NT2/D1 (cell line): ENCODE measurements at regions not wholly inside any gene's neighbourhood (a gene's known extent, or its start where the extent isn't known, plus 50 kb on each side); places are given as distances from the start of the nearest gene placed in this dataset.

ENCODE experiments used
- DNase-seq: peaks from one replicate; pipeline ENCODE4 v3.0.0-alpha.2; 2011; ENCODE audit warnings: low read depth, low spot score
- H3K27me3 ChIP-seq: 2 replicates; pipeline ENCODE4 v1.6.0; 2011; ENCODE audit warnings: mild to moderate bottlenecking; ENCODE audit not compliant: insufficient read length, insufficient read depth
- H3K36me3 ChIP-seq: 2 replicates; pipeline ENCODE4 v1.6.1; 2011; ENCODE audit warnings: mild to moderate bottlenecking, low read length, mixed read lengths; ENCODE audit not compliant: insufficient read depth, insufficient read length
- H3K4me1 ChIP-seq: 2 replicates; pipeline ENCODE4 v1.5.1; 2011; ENCODE audit not compliant: insufficient read depth, insufficient read length
- H3K4me3 ChIP-seq: 2 replicates; pipeline ENCODE4 v1.5.1; 2011; ENCODE audit warnings: low read depth; ENCODE audit not compliant: insufficient read length
- H3K9ac ChIP-seq: 2 replicates; pipeline ENCODE4 v1.6.0; 2011; ENCODE audit warnings: low read depth; ENCODE audit not compliant: insufficient read length
- H3K9me3 ChIP-seq: 2 replicates; pipeline ENCODE4 v1.5.1; 2011; ENCODE audit warnings: mild to moderate bottlenecking, low read length; ENCODE audit not compliant: insufficient read depth
- SUZ12 ChIP-seq: IDR thresholded peaks from 2 replicates; pipeline ENCODE4 v1.6.1; 2011; ENCODE audit not compliant: insufficient read length, insufficient read depth; ENCODE audit errors: extremely low read depth
- YY1 ChIP-seq: IDR thresholded peaks from 2 replicates; pipeline ENCODE4 v1.6.1; 2011; ENCODE audit not compliant: insufficient read length, insufficient read depth
- ZNF274 ChIP-seq: IDR thresholded peaks from 2 replicates; pipeline ENCODE4 v1.6.1; 2011; ENCODE audit warnings: mild to moderate bottlenecking, low read depth, low read length

DNA sequence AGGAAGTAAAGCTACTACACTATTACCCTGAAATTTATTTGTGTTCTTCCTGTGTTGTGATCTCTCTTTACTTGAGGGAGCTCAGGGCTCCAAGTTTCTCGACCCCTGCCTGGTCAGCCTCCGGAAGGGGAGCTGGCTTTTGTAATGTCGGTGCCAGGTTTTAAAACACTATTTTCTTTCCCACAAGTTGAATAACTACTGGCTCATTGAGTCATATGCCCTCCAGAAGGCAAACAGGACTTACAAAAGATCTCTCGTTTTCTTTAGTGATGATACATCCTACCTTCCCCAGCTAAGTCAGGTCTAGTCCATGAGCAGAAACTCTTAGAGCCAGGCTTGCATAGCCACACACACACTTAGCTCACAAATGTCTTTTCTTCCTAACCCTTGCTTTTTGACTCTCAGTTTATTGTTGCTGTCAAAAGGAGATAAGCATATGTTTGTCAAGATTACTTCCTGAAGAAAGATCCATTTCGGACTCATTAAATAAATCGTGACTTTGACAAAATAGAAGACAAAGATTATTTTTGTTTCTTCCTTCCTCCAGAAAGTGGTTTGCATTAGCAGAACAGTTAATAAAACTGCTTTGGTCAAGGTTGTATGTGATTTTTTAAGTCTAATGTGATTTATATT, 209.8 kb upstream of the FLRT2 start:
- Histone ChIP-seq H3K4me3 (no peak overlapping the region), H3K4me1 (no peaks in the 10 kb centered on the region), H3K27me3 (no peaks in the 10 kb centered on the region), H3K9me3 (peaks cover 8% of the 10 kb centered on the region; the same call in 1 of the 2 replicates), H3K9ac (no peak overlapping the region), H3K36me3 (no peaks in the 10 kb centered on the region)
- TF ChIP-seq ZNF274, result no peak
- TF ChIP-seq YY1, result no peak
- TF ChIP-seq SUZ12, result no peak
- no peak for DNase-seq

DNA sequence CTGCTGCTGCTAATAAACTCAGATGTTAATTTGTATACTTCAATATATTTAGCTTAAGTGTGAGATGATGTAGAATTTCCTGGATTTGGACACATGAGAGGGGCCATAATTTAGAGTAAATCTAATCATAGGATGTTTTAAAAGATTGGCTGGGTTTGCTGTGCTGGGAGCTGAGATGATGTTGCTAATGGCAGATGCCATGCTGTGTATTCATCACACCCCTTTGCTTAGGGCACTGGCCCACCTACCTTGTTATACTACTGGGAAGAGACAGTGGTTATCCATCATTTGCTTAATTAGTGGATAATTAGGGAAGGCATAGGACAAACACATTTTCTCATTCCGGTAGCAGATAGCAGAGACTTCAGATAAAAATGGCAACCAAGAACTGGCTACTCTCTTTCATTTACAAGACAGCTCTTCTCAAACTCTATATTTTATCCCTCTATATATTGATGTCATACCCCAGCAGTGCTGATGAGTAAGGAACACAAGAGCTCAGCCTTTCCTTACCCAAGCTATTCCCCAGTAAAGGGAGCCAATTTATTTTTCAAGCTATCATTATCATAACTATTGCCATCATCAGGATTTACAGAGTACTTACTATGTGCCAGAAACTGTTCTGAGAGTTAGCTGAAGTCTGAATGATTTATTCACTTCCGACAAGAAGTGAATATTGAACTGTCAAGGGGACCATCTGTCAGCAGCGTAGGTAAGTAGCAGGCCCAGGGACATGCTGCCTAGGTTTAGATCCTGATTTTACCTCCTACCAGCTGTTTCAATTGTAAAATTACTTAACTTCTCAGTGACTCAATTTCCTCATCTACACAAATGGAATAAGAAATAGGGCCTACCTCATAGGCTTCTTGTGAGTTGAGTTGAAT, 204.6 kb upstream of the FLRT2 start:
- no peak for DNase-seq
- H3K9me3 ChIP-seq, result peaks cover 8% of the 10 kb centered on the region; the same call in 1 of the 2 replicates
- no peaks in the 10 kb centered on the region for H3K4me1 ChIP-seq
- no peak overlapping the region for H3K4me3 ChIP-seq
- H3K27me3 ChIP-seq, result no peaks in the 10 kb centered on the region
- no peak overlapping the region for H3K9ac ChIP-seq
- TF ChIP-seq YY1 (no peak), ZNF274 (no peak), SUZ12 (no peak)
- no peaks in the 10 kb centered on the region for H3K36me3 ChIP-seq

DNA sequence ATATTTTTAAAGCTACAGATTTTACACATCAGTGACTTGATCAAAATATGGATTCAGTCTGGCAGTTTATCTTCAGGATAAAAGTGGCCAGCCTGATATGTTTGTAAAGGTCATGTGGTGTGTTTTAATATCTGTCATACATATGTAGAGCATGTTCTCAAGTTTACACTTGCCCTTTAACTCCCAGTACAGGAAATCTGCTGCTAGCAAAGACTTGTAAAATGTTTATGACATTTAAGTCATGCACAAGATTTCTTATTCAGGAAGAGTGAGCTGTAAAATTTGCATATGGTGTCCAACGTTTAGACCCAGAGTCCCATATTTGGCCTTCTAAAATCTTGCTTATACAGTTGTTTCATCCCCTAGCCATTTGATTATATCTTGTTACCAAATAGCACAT, 197.5 kb upstream of the FLRT2 start:
- no peak overlapping the region for H3K4me3 ChIP-seq
- TF ChIP-seq ZNF274 (no peak), YY1 (no peak), SUZ12 (no peak)
- no peaks in the 10 kb centered on the region for H3K27me3 ChIP-seq
- H3K9ac ChIP-seq, result no peak overlapping the region
- H3K36me3 ChIP-seq, result no peaks in the 10 kb centered on the region
- no peaks in the 10 kb centered on the region for H3K4me1 ChIP-seq
- no peak for DNase-seq
- H3K9me3 ChIP-seq, result no peaks in the 10 kb centered on the region

GRCh38 chr14:85333313-85333712, 196.6 kb upstream of the FLRT2 start:
- Histone ChIP-seq H3K36me3 (no peaks in the 10 kb centered on the region), H3K9me3 (no peaks in the 10 kb centered on the region), H3K9ac (no peak overlapping the region), H3K4me3 (no peak overlapping the region), H3K4me1 (no peaks in the 10 kb centered on the region), H3K27me3 (no peaks in the 10 kb centered on the region)
- DNase-seq, result no peak
- TF ChIP-seq ZNF274, result no peak
- no peak for TF ChIP-seq SUZ12
- TF ChIP-seq YY1, result no peak

- Histone ChIP-seq H3K4me1 (no peaks in the 10 kb centered on the region), H3K36me3 (no peaks in the 10 kb centered on the region), H3K4me3 (no peak overlapping the region), H3K27me3 (no peaks in the 10 kb centered on the region), H3K9ac (no peak overlapping the region), H3K9me3 (no peaks in the 10 kb centered on the region)
- no peak for DNase-seq
- no peak for TF ChIP-seq SUZ12
- no peak for TF ChIP-seq ZNF274
- TF ChIP-seq YY1, result no peak
Measured at GRCh38 chr14:85333841-85334240, 196.1 kb upstream of the FLRT2 start.

DNA sequence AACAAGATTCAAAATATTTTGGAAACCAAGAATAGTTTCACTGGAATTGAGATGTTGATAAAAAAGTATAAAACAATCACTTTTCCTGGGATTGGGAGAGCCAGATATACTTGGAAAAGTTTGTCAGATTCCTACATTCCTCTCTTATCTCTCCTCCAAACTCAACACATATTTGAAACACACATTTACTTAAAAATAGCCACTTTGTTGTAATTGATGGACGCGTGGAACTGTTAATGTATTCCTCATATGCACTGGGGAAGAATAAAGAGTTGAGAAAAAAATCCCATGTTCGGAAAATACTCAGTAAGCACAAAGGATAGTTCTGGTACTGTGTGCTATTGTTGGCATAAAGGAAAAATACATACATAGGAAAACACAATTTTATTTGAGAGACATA, 195.6 kb upstream of the FLRT2 start:
- H3K9me3 ChIP-seq, result no peaks in the 10 kb centered on the region
- H3K36me3 ChIP-seq, result no peaks in the 10 kb centered on the region
- H3K4me3 ChIP-seq, result no peak overlapping the region
- no peaks in the 10 kb centered on the region for H3K27me3 ChIP-seq
- DNase-seq, result no peak
- H3K9ac ChIP-seq, result no peak overlapping the region
- TF ChIP-seq SUZ12, result no peak
- no peak for TF ChIP-seq ZNF274
- H3K4me1 ChIP-seq, result no peaks in the 10 kb centered on the region

- Histone ChIP-seq H3K4me3 (no peak overlapping the region), H3K36me3 (no peaks in the 10 kb centered on the region), H3K9me3 (no peaks in the 10 kb centered on the region), H3K4me1 (no peaks in the 10 kb centered on the region), H3K9ac (no peak overlapping the region), H3K27me3 (no peaks in the 10 kb centered on the region)
- no peak for DNase-seq
- TF ChIP-seq YY1, result no peak
- TF ChIP-seq ZNF274, result no peak
- no peak for TF ChIP-seq SUZ12
Measured at GRCh38 chr14:85336257-85336656, 193.7 kb upstream of the FLRT2 start.
